GM21576 (cell line): ENCODE measurements at regions not wholly inside any gene's neighbourhood (a gene's known extent, or its start where the extent isn't known, plus 50 kb on each side); places are given as distances from the start of the nearest gene placed in this dataset.
"Not testable (repeated sequence)": the region's sequence is repeated elsewhere in the genome, so short reads cannot be mapped to it uniquely, and the experiment has no call there.

Experiments used
- ATAC-seq: cut with Tn5 transposase; IDR thresholded peaks from one replicate; pipeline ENCODE4 v1.9.1; 2021; ENCODE audit warnings: mild to moderate bottlenecking, moderate library complexity; ENCODE audit not compliant: unreplicated experiment

DNA sequence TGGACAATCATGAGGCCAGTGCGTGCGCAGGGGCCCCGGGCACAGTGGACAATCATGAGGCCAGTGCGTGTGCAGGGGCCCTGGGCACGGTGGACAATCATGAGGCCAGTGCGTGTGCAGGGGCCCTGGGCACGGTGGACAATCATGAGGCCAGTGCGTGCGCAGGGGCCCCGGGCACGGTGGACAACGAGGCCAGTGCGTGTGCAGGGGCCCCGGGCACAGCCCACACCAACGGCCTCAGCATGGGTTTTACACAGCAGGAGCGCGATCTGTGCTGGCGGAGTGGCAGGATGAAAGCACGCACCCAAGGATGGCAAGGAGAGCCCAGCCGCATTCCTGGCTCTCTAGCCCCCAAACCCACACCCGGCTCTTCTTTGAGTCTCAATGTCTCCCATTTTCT, 78.8 kb downstream of the RFLNA start:
- ATAC-seq: not testable (repeated sequence)

- no peak for ATAC-seq
Observed at GRCh38 chr12:124372831-124373230, 77.9 kb downstream of the RFLNA start.

- ATAC-seq: no peak
Observed at GRCh38 chr12:124371970-124372555, 77.2 kb downstream of the RFLNA start.

DNA sequence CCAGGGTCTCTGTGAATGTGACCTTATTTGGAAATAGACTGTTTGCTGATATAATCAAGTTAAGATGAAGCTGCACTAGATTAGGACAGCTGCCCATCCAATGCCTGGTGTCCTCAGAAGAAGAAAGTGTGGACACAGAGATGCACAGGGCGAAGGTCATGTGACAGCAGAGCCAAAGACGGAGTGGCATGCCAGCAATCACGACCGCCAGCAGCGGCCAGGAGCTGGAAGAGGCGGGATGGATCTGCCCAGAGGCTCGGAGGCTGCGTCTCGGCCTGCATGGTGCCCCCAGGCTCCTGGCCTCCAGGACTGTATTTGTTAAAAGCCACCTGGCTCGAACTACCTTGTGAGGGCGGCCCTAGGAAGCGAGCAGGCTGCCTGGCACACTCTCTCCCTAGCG, 76.5 kb downstream of the RFLNA start:
- ATAC-seq: no peak

DNA sequence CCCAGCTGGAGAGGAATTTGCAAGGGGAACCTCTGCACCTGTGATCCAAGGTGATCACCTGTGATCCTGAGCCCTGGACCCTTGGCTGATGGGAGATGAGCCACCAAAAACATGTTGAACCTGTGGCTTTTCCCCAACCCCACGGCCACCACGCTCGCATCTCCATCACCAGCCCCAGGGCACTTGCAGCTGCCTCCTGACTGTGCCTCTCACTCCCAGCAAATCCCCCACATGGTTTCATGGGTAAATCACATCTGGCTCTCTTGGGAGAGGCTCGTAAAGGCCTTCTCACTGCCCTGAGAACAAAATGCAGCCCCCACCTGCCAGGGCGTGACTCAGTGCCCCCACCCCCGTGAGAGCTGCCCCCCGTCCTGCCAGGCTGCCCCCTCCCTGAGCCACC, 76.0 kb downstream of the RFLNA start:
- no peak for ATAC-seq

DNA sequence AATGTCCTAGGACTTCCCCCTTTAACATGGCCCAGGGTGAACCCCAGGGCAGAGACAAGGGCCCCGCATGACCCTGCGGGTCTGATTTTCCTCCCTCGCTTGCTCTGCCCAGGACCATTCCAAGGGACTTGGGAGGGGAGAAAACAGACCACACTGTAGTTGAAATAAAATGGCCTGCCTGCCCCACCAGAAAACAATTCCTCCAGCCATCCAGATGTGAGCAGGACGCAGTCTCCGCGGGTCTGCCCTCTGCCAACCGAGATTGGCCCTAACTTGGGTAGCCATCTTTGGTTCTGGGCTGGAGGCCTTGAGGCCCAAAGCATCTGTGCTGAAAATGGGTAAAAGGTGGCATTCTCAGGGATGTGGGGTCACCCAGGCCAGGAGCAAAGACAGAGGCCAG, 75.5 kb downstream of the RFLNA start:
- no peak for ATAC-seq

DNA sequence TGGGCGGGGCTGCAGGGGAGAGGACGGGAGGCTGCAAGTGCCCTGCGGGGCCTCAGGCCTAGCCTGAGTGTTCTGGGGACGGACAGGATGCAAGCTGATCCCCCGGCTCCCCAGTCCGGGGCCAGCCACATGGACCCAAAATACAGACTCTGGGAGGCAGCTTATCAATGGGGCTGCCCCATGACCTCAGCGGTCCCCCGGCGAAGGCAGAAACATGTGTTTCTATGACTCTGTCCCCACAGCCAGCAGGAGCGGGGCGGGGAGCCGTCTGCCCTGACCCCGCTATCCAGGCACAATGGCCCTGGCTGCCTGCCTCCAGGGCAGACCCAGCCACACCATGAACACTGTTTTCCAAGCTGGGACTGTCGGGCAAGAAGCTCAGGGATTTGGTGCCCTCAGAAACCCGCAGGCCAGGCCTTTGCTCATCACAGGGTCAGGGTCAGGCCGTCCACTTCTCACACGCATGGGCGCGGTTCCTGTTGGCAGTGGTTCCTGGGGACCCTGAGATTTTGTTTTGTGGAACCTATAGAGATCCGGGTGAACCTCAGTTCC, 75.0 kb downstream of the RFLNA start:
- no peak for ATAC-seq

DNA sequence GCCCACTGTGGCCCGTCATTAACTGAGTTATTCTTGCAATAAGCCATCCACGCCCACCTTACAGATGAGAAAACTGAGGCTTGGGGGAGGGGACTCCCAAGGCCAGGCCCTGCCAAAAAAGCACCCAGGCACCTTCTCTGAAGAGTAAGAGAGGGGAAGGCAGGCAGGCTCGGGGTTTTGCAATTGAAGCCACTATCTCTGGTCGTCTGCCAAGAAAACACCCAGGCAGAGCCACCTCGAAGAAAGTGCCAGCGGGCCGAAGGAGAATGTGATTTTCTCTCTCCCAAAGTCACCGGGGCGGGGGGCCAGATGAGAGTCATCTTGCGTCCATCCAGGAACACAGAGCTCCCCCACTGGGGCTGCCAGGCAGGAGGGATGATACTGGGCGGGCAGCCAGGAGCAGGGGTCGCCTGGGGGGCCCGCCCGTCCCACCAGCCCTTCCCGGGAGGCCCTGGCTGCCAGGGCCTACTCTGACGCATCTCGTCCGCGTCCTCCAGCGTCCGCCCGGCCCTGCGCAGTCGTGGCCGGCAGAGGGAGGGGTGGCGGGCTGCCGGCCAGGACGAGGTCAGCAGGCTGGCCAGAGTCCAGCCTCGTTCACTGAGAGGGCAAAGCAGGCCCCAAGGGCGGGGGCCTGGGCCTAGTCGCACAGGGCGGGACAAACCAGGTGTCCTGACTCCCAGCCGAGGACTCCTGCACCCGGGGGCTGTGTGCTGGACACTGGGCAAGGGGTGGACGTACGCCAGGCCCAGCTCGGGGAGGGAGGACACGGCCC, 74.3 kb downstream of the RFLNA start:
- no peak for ATAC-seq

DNA sequence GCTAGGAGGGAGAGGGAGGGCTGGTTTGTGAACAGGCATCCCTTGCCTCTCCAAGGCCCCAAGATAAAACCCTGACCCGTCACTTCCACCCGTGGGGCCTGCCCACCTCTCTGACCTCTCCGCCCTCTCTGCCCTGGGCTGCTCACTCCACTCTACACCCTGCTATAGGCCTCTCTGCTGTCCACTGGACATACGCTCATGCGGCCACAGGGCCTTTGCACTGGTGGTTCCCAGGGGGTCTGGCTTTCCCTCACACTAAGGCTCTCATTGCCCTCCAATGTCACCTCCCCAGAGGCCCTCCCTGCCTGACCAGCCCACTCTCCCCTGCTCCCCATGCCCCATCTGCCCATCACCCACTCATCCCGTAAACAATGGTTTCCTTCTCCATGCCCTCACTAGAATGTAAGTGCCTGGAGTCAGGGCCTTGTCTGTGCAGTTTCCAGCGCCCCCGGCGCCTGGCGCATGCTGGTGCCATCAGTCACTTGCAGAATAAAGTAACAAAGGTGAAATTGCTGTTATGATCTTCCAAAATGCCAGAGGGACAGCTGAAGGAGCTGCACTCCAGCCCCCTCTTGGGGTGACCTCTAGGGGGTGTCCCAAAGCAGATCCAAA, 73.6 kb downstream of the RFLNA start:
- ATAC-seq: no peak

DNA sequence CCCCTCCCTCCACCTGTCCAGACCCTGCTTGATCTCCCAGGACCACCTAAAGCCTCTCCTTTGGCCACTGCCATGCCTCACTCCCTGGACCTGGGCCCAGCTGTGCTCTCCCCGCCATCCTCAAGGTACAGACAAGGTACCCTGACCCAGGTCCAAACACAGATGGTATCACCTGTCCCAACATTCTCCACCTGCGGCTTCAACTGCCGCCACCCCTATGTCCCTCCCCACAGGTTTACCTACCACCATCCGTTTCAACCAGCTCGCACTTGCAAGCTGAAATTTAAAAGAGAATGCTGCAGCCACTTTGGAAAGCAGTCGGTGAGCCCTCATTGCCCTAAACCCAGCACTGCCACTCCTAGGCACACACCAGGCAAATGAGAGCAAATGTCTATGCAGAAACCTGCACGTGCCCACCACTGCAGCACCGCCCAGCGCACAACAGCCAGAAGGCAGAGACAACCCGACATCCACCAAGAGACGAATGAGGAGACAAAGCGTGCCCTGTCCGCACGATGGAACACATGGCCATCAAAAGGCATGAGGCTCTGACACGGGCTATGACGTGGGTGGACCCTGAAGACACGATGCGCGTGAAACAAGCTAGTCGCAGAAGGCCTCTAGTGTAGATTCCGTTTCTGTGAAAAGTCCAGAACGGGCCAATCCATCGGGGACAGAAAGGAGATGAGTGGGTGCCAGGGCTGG, 71.0 kb downstream of the RFLNA start:
- ATAC-seq: no peak
